Inflammatory macrophage treated with lipopolysaccharide for 1 hour (primary cell): ENCODE measurements at regions not wholly inside any gene's neighbourhood (a gene's known extent, or its start where the extent isn't known, plus 50 kb on each side); places are given as distances from the start of the nearest gene placed in this dataset.
A peak's percentile ranks its signal among the peaks of the same experiment; 100 is the strongest.

Source experiments
- DNase-seq, 2 donors: peaks; one replicate each; pipeline ENCODE4 v3.0.0-alpha.2; 2020 to 2022

DNA sequence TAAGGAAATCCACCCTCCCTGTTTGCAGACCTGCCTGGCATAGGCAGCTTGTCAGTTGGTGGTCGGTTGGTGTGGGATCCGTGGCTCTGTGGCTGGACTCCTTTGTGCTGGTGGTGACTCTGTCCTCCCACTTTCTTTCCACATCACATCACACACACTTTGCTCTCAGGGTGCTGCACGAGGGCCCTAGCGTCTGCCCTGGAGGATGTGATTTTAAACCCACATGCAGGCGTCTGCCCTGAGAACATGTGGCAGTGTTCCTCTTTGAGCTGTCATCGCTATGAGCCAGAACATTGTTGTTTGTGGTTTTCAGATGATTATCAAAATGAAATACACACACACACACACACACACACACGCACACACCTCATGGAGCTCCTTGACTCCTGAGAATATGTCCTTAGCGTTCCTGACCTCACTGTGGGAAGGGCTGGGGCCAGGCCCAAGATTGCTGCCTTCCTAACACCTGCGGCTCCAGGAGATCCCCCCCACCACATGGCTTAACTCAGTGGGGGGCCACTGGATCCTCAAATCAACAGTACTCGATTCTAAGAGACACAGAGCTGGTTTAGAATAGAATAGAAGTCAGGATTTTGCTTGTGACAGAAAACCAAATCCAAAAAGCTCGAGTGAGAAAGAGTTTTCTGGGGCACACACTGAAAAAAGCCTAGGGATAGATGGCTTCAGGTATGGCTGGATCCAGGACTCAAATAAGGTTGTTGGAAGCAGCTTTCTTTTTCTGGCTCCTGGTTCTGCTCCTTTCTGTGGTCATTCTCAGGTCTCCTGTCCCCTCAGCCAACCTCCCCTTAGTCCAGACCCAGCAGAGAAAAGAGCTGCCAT, 54.8 kb downstream of the RTP5 start:
- peak in 1 of 2 donors; percentile 4 for DNase-seq

DNA sequence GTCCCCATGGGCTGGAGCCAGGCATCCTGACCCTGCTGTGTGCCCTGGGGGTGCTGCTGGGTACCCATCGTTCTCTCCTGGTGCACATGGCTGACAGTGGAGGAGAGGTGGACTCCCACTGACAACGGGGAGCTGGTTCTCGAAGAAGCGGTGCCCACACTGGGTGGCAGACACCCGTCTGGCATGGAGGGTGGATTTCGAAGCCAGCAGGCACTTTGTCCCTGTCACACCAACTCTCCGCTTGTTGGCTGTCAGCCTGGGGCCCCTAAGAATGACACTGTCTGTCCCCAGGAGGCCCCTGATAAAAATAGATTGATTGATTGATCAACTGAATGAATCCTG, 55.4 kb downstream of the RTP5 start:
- no peak for DNase-seq

DNA sequence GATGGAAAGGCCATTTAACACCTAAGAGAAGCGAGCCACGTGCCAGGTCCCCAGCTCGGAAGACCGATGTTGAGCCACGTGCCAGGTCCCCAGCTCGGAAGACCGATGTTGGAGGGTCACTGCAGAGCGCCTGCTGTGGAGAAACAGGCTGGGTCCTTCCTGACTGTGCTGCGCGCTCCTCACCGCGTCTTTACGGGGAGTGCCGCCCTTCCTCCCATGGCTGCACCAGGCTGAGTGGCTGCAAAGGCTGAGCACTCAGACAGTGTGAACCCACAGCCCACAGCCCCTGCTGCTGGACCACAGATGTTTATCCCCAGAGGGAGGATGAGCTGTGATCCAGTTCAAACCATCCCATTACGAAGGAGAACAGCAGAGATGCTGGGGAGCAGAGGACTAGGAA, 55.7 kb downstream of the RTP5 start:
- DNase-seq = no peak

DNA sequence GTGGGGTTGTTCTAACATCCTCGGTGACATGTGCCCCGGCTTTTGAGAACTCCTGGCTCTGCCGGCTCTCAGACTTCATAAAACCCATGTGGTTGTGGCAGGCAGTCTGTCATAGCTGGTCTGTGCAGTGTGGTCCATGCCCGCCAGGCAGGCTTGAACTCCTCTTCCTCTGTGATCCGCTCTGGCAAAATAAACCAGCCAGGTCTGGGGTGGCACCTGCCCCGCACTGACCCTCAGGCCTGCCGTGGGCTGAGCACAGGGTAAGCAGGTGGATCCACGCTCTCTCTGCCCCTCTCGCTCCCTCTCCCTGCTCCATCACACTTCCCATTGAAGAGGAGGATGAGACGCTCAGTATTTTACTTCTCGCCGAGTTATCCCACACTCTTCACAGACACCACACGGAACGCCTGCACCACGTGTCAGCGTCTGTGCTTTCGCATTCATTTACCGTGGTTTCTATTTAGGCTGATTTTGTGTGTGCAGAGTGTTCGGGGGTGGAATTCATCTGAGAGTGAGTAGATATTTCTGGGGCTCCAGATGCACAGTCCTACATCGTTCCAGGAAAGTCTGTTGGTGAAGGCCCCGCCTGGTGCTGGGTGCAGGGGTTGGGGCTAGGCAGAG, 56.4 kb downstream of the RTP5 start:
- DNase-seq = no peak

DNA sequence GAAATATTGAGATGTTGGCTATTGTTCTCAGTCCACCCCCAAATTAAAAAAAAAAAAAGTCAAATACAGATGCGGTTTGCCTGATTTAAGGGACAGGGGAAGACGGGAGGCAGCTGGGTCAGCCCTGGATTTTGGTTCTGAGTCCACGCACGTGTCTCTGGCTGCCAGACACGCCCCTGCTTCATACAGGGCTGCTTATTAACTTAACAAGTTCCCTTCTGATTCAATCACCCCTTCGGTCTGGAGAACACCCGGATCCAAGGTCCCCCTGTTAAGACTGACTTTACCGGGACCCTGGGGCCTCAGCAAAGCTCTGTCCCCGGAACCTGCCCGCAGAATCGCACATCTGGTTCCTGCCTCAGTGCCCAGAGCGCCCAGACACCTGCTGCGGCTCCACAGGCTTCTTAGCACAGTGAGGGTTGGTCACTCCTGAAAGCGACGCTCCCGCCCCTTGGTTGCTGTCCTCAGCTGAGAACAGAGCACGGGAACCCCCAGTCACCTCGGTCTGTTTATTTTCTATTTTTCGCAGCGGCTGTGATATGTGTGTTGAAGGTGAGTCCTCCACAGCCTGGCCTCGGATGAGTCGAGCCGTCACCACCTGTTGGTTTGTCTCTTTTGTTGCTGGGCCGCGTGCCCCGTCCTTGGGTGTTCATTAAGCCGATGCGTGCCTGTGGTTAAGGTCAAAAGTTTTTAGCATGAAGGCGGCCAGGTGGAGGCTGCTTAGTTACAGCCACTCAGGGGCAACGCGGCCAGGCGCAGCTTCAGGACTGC, 57.2 kb downstream of the RTP5 start:
- no peak for DNase-seq

DNA sequence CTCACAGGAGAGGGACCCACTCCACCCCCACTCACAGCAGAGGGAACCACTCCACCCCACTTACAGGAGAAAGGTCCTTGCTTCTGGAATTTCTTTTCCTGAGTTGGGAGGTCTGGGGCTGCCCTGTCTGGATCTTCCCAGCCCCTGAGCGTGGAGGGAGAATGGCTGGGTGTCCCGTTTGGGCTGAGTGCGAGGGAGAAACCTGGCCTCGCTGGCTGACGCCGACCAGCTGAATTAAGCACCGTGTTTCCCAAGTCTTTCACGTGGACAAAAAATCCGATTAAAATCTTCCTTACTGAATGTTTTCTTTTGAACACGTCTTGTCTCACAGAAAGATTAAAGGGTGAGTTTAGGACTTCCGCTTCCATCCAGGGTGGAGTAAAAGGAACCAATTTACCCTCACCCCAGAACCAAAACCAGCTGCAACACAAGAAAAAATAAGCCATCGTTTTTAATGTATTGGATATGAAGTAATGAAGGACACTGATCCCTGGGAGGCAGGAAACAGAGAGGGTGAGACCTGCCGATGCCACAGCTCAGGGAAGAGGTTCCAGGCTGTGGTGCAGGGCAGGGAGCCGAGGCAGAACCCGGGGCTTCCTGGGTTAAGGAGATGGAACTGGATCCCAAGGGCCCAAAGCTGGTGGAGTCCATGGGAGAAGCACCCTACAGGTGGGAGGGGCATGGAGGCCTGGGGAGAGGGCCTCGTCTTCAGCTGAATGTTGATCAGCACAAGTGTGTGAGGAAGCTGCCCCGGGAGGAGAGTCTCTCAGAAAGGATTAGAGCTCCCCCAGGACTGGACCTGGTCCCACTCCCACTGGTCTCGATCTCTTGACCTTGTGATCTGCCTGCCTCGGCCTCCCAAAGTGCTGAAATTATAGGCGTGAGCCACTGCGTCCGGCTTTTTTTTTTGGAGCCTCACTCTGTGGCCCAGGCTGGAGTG, 60.3 kb downstream of the RTP5 start:
- no peak for DNase-seq

DNA sequence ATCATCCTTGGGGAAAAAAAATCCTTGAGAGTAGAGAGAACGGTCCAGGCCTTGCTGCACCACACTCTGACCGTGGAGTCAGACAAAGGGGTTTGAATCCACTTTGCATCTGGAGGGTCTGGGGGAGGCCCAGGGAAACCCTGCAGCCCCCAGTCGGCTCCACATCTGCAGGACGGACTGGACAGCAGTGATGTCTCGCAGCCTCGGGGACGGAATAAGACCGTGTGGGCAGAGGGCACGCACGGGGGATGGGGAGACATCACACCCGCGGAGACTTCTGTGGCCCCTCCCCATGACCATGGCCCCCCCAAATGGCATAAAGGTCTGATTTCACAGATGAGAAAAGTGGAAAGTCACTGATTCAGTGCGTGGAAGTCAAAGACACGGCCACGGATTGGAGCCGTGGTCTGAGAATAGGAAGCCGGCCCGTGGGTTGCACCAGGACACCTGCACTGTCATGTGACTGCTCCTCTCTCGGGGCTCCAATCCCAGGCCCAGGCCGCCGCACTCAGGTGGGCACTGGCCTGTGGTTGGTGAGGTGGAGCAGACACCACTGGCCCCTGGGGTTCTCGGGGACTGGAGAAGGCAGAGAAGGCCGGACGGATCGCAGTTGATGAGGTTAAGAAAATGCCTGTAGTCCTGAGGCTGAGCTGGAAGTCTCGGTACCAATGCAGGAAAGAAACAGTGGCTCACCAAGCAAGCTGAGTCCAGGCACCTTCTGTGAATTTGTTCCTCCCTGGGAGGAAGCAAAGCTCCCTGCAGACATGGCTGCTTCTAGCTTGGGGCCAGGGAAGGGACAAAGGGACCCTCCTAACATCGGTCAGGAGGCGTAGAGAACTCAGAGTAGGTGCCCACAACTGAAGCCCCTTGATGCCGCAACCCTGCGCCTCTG, 61.8 kb downstream of the RTP5 start:
- DNase-seq = no peak

DNA sequence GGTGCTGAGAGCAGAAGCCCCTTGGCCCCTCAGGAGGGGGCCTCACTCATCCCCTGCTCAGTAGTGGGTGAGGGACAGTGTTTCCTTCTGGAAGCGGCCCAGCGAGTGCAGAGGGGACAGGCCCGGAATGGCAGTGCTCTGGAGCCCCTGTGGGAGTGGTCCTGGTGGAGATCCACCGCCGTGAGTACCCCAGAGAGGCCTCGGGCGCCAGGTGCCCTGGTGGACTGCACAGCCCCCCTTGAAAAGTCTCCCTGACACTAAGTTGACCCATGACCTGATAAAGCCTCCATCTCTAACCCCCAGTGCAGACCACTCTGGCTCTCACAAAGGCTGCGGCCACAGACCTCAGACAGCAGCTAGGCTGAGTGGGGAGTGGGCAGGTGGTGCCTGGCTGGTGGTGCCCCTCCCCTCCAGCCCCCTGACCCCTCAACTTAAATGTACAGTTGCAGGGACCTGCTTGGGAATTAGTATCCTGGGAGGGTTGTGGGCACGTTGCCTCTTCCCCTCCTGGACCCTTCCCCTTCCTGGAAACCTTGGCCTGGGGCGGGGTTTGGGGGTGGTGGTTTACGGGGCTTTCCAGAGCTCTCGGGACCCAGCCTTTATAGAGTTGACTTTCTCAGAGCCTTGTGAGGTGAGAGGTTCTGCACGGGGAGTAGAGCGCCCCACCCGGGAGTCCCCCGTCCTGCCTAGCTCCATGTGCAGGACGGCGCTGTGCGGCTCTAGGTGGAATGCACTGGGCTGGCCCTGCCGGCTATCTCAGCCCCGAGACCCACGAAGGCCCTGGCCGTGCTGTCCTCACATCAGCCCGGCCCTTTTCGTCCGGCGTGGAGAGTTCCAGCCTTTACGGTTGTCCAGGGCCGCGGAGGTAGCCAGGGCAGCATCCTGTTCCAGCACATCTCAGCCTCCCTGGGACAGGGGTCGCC, 62.7 kb downstream of the RTP5 start:
- DNase-seq = no peak

DNA sequence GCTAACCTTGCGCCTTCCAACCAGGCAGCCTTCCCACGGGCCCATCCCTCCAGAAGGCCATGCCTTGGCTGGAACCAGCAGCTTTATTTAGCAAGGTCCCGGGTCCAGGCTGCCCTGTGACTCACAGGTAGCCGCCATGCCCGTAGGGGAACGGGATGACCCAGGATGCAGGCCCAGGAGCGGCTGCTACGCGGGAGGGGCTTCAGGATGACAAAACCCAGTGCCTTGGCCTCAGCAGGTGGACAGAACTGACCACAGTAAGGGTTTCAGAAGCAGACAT, 63.3 kb downstream of the RTP5 start:
- DNase-seq = no peak

DNA sequence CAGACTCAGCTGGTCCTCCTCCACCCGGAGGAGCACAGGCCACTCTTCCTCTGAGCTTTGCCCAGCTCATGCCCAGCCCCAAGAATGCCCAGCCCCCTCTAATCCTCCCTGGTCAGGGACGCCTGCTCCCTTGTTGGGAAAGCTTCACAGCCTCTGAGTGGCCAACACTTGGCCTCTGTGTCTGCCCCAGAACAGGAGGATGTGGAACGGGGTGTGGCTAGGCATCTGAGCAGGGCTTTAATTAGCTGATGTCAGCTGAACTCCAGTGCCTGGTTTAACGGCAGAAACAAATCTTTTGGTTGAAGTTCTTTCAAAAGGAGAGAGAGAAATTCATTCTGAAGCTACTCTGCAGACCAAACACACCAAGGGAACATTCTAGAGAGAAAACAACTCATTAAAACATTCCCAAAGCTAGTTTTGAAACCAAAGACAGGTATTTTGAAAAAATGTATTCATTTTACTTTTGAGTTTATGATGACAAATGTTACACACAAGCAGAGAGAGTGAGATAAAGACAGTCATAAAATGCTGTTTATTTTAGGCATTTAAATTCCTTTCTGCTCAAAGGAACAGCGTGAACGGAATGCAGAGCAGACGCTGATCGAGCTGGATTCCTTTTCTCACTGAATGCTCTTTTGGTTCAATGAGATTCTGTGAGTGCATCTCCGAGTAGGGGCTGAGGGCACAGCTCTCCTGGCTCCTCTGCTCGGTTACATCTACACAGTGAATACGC, 63.8 kb downstream of the RTP5 start:
- no peak for DNase-seq

DNA sequence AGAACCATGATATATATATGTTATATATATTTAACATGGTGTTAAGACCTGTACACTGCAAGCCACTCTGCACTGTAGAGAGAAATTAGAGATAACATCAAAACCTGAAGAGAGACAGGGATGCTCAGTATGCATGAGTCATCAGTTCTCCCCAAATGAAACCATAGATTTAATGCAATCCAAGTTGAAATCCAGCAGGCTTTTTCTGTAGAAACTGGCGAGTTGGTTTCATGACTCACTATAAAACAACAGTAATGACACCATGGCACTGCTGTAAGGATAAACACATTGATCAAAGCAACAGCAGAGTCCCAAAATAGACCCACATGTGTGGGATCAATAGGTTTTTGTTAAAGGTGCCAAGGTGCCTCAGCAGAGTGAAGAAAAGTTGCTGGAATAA, 65.8 kb downstream of the RTP5 start:
- DNase-seq = no peak

DNA sequence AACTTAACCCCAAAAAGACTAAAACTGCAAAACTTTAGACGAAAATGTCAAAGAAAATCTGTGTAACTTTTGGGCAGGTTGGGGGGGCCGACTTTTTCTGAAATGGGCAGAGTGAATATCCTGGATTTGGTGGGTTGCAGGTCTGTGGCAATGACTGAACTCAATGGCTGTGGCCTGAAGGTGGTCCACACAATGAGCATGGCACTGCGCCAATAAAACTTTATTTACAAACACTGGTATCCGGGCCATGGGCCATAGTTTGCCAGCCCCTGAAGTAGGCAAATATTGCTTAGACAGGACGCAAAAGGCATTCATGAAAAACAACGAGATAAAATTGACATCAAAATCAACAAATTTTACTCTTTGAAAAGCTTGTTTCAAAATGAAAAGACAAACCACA, 66.2 kb downstream of the RTP5 start:
- DNase-seq = no peak

DNA sequence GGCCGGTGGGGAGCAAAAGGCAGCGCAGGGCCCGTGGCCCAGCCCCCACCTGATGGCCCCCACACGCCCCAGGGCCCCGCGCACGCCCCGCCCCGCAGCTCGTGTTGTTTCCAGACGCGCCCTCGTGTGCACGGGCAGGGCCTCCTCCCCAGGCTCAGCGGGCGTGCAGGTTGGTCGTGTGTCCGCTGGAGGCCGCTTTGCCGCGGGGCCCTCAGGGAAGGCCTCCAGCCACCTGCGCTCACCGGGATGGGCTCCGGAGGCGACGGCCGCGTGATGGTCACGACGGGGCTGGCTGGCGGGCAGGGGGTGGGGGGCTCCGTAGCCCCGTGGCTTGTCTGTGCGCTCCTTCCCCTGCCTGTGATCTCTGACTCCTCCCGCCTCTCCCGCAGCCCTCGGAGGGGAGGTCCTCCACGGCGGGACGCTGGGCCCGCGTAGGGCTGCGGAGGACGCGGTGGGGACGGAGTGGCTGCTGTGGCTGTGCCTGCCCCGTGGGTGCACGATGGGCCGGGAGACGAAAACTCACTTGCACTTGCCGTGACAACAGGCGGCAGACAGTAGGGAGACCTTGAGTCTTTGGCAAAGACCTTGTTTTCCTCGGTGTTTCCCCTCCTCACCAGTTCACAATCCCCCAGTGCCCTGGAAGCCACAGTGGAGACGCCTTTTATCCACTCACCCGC, 67.1 kb downstream of the RTP5 start:
- no peak for DNase-seq

DNA sequence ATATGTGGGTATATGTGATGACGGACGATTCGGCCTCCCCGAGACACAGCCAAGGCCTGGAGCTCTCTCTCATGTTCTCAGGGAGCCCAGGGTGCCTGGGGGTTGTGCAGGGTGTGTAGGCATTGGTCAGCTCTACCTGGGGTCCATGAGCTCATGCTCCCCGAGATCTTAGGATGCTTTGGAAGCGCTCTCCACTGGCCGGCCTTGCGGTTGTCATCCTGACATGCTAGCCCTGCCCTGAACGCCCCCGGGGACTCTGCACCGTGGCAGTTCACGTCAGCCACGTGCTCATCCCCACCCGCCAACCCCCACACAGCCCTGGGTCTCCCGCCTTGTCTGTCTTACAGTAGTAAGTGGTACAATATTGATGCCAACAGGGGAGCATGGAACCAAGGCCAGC, 67.8 kb downstream of the RTP5 start:
- no peak for DNase-seq

DNA sequence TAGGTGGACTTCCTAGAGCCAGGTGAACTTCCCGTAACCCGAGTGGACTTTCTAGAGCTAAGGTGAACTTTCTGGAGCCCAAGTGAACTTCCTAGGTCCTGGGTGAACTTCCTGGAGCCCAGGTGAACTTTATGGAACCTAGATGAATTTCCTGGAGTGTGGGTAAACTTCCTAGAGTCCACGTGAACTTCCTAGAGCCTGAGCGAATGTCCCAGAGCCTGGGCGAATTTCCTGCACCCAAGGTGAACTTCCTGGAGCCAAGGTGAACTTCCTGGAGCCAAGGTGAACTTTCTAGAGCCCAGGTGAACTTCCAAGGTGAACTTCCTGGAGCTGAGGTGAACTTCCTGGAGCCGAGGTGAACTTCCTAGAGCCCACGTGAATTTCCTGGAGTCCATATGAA, 70.0 kb downstream of the RTP5 start:
- DNase-seq = no peak

DNA sequence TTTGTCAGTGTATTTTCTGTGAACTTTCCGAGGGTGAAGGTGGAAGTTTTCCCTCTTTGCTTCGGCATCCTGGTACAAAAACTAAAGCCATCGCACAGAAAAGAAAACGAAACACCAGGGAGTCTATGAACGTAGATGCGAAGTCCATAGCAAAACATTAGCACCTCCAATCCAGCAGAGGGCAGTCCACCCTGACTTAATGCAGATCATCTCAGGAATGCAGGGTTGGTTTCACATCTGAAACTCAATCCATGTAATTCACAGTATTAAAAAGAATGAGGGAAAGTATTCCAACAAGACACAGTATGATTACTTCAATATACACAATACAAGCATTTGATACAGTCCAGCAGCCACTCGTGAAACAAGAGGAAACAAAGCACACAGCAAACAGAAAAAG, 70.8 kb downstream of the RTP5 start:
- DNase-seq = no peak

DNA sequence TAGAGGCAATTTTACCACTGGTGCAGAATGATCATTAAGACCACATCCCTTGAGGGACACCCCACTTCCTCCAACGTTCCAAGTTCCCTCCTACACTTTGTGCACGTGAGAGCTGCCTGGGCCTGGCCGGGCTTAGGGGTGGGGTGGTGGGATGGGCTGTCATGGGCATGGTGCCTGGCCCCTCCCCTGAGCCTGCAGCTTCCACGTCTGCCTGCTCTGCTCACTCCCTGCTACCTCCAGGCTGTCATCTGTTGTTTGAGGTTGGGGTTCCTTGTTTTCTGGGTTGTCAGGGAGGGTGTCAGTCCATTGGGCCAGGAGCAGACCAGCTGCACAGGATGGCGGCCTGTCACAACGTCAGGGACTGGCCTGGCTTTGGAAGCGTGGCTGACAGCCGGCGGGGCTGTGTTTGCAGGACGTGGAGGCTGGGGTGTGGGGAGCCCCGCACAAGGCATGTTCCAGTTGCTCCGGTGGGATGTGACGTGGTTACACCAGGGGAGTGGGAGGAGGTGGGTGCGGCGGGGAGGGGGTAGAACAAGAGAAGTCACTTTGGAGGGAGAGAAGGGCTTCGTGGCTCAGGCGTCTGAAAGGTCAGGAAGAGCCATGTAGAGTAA, 72.3 kb downstream of the RTP5 start:
- DNase-seq = peak in 1 of 2 donors; percentile 17

DNA sequence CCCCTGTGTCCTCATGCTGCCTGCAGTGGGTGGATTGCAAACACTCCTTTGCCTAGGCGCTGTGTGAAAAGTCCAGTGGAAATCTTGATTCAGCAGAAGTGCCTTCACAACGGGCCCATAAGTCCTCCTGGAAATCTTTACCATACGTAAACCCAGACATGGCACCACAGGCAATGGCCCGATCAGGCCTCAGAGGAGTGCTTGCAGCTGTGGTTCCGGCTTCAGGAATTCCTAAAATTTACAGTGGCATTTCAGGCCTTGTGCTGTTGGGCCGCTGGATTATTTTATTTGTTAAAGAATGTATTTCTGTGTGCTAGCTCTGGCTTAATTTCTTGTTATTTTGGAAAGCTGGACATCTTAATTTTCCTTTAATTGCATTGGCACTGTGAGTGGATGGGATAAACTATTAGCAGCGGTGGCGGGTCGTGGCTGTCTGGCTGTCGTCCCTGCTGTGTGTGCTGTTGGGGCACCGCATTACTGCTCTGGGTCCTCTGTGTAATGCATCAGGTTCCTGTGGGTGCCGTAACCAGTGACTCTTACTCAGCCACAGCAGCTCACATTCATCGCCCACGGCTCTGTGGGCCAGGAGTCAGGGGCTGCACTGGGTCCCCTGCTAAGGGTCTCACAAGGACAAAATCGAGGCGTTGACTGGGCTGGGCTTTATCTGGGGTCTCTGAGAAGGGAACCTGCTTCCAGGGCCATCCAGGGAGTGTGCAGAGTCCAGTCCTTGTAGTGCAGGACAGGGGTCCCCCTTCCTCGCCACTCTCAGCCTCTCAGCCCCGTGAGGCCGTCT, 73.1 kb downstream of the RTP5 start:
- no peak for DNase-seq
